ENCODE measurements at regions not wholly inside any gene's neighbourhood (a gene's known extent, or its start where the extent isn't known, plus 50 kb on each side); places are given as distances from the start of the nearest gene placed in this dataset.
"Not testable (repeated sequence)": the region's sequence is repeated elsewhere in the genome, so short reads cannot be mapped to it uniquely, and the experiment has no call there.

GRCh38 chr5:66354422-66354821 is 210.3 kb downstream of the SREK1 start:
- no peak for DNase-seq

- no peak for DNase-seq
Measured at GRCh38 chr5:66356011-66356565, 212.0 kb downstream of the SREK1 start.

- no peak for DNase-seq
Measured at GRCh38 chr5:66358741-66359140, 214.6 kb downstream of the SREK1 start.

GRCh38 chr5:66361070-66361469 is 217.0 kb downstream of the SREK1 start:
- DNase-seq, result no peak

- no peak for DNase-seq
Measured at GRCh38 chr5:66362046-66362445, 217.9 kb downstream of the SREK1 start.

GRCh38 chr5:66362687-66363086 is 218.6 kb downstream of the SREK1 start:
- no peak for DNase-seq

GRCh38 chr5:66363097-66363496 is 219.0 kb downstream of the SREK1 start:
- no peak for DNase-seq

GRCh38 chr5:66364186-66364585 is 220.1 kb downstream of the SREK1 start:
- no peak for DNase-seq

GRCh38 chr5:66365981-66366380 is 221.9 kb downstream of the SREK1 start:
- no peak for DNase-seq

- no peak for DNase-seq
Measured at GRCh38 chr5:66367814-66368541, 223.9 kb downstream of the SREK1 start.

- no peak for DNase-seq
Measured at GRCh38 chr5:66368811-66369210, 224.7 kb downstream of the SREK1 start.

GRCh38 chr5:66377747-66378146 is 218.4 kb upstream of the MAST4 start:
- no peak for DNase-seq

GRCh38 chr5:66378407-66378806 is 217.8 kb upstream of the MAST4 start:
- DNase-seq, result no peak

GRCh38 chr5:66382152-66382551 is 214.0 kb upstream of the MAST4 start:
- no peak for DNase-seq

GRCh38 chr5:66405145-66405544 is 191.0 kb upstream of the MAST4 start:
- not testable (repeated sequence) for DNase-seq

- DNase-seq, result no peak
Measured at GRCh38 chr5:66406761-66407336, 189.3 kb upstream of the MAST4 start.

GRCh38 chr5:66407765-66408164 is 188.4 kb upstream of the MAST4 start:
- DNase-seq, result no peak

- no peak for DNase-seq
Measured at GRCh38 chr5:66408576-66408975, 187.6 kb upstream of the MAST4 start.

GRCh38 chr5:66410122-66410521 is 186.1 kb upstream of the MAST4 start:
- no peak for DNase-seq

- no peak for DNase-seq
Measured at GRCh38 chr5:66411701-66412100, 184.5 kb upstream of the MAST4 start.

- DNase-seq, result no peak
Measured at GRCh38 chr5:66413931-66414330, 182.3 kb upstream of the MAST4 start.

GRCh38 chr5:66415208-66415607 is 181.0 kb upstream of the MAST4 start:
- no peak for DNase-seq

- no peak for DNase-seq
Measured at GRCh38 chr5:66416698-66417097, 179.5 kb upstream of the MAST4 start.

- DNase-seq, result no peak
Measured at GRCh38 chr5:66417781-66418180, 178.4 kb upstream of the MAST4 start.

- DNase-seq, result no peak
Measured at GRCh38 chr5:66423484-66423883, 172.7 kb upstream of the MAST4 start.
